HepG2 (cell line): ENCODE measurements at regions not wholly inside any gene's neighbourhood (a gene's known extent, or its start where the extent isn't known, plus 50 kb on each side); places are given as distances from the start of the nearest gene placed in this dataset.

Source experiments
- ATAC-seq: fragments of 200-7000 bp; cut with Tn5 transposase; 3 replicates; pipeline ENCODE4 v1.9.1; 2020; ENCODE audit warnings: mild to moderate bottlenecking, moderate library complexity
- BruUV-seq: library from RNA; stranded (reverse); fragments of 400-500 nt; replicated peaks from 2 replicates; lab custom pipeline; 2021; lab: Mats Ljungman, UMichigan
- CTCF ChIA-PET: fragments of 300-600 bp; formaldehyde crosslinking; extraction: SDS; loops from one replicate; lab custom pipeline; 2021; ENCODE audit warnings: low total read pairs, inconsistent platforms, low intra/inter-chr PET ratio; lab: Yijun Ruan, JAX
- POLR2A ChIA-PET: fragments of 350-600 bp; sonication (Branson Sonifier 250); formaldehyde crosslinking; loops from one replicate; lab custom pipeline; 2020; ENCODE audit warnings: antibody characterized with exemption, inconsistent platforms; lab: Yijun Ruan, JAX
- DNase-seq: peaks from one replicate; pipeline ENCODE4 v3.0.0-alpha.2; 2015; ENCODE audit warnings: low spot score
- FAIRE-seq: peaks from 3 replicates; lab custom pipeline; 2011; peaks lifted over from hg19 to GRCh38; lab: Jason Lieb, UNC
- H2AFZ ChIP-seq: one replicate; pipeline ENCODE4 v1.6.1; 2011; ENCODE audit warnings: low read length, inconsistent platforms
- H3K27ac ChIP-seq: fragments of 300-600 bp; 3 replicates; pipeline ENCODE4 v1.8.0; 2011; ENCODE audit warnings: mixed run types, mild to moderate bottlenecking, mixed read lengths, low read length, inconsistent platforms; ENCODE audit not compliant: insufficient read depth; ENCODE audit errors: extremely low read length
- H3K27me3 ChIP-seq, 2 experiments: fragments of 200-600 bp in 1 of 2; 2 replicates in 1 of 2; 3 replicates in 1 of 2; pipeline versions ENCODE4 v1.6.0 to v1.8.0; 2011; ENCODE audit warnings: low read length in 2 of 2, mild to moderate bottlenecking in 2 of 2, moderate library complexity in 2 of 2, inconsistent platforms in 1 of 2; ENCODE audit not compliant: insufficient read depth in 2 of 2, control insufficient read depth in 1 of 2
- H3K36me3 ChIP-seq, 2 experiments: fragments of 200-600 bp in 1 of 2; replicated peaks in 1 of 2; 2 replicates in 1 of 2; 3 replicates in 1 of 2; pipeline versions ENCODE4 v1.5.1 to v1.8.0; 2011; ENCODE audit warnings: low read length in 2 of 2, inconsistent platforms in 1 of 2; ENCODE audit not compliant: insufficient read depth in 2 of 2, control insufficient read depth in 1 of 2
- H3K4me1 ChIP-seq: 2 replicates; pipeline ENCODE4 v1.5.1; 2012; ENCODE audit warnings: low read length, inconsistent platforms; ENCODE audit not compliant: insufficient read depth
- H3K4me2 ChIP-seq: 2 replicates; pipeline ENCODE4 v1.6.0; 2011; ENCODE audit warnings: low read depth, low read length, inconsistent platforms
- H3K4me3 ChIP-seq, 3 experiments: fragments of 200-600 bp in 1 of 3; sonication (generic), shearing (Covaris generic) in 1 of 3; replicated peaks in 1 of 3; 2 replicates each; pipeline ENCODE4 v1.5.1; 2011 to 2016; ENCODE audit warnings: low read length in 3 of 3, inconsistent platforms in 2 of 3, low read depth in 2 of 3, mild to moderate bottlenecking in 2 of 3, control low read depth in 1 of 3, mixed read lengths in 1 of 3; ENCODE audit not compliant: insufficient read depth in 1 of 3
- H3K79me2 ChIP-seq: one replicate; pipeline ENCODE4 v1.6.1; 2011; ENCODE audit warnings: low read length, inconsistent platforms; ENCODE audit not compliant: insufficient read depth
- H3K9ac ChIP-seq: 2 replicates; pipeline ENCODE4 v1.6.0; 2011; ENCODE audit warnings: mild to moderate bottlenecking, low read depth, low read length, inconsistent platforms; ENCODE audit not compliant: insufficient read depth
- H3K9me3 ChIP-seq: 2 replicates; pipeline ENCODE4 v1.5.1; 2012; ENCODE audit warnings: mild to moderate bottlenecking, low read length
- H4K20me1 ChIP-seq: 2 replicates; pipeline ENCODE4 v1.6.0; 2011; ENCODE audit warnings: inconsistent platforms, mild to moderate bottlenecking, low read length, moderate library complexity; ENCODE audit not compliant: insufficient read depth
- BCL3 ChIP-seq: sonication (generic); formaldehyde crosslinking; IDR thresholded peaks from 2 replicates; pipeline ENCODE4 v1.5.1; 2020; ENCODE audit warnings: mild to moderate bottlenecking, missing genetic modification reagents, moderate library complexity
- CTCF ChIP-seq: sonication (generic); formaldehyde crosslinking; IDR thresholded peaks from 2 replicates; pipeline ENCODE4 v1.5.0; 2020; ENCODE audit warnings: mild to moderate bottlenecking, missing genetic modification reagents, moderate library complexity
- HDAC6 ChIP-seq: fragments of 200-600 bp; sonication (generic); IDR thresholded peaks from 2 replicates; pipeline ENCODE4 v1.7.0; 2017; ENCODE audit warnings: mild to moderate bottlenecking, antibody characterized with exemption, low read length, low read depth
- ZNF407 ChIP-seq: sonication (generic); formaldehyde crosslinking; IDR thresholded peaks from one replicate; pipeline ENCODE4 v1.5.1; 2020; ENCODE audit warnings: mild to moderate bottlenecking, missing genetic modification reagents; ENCODE audit errors: not compliant biosample characterization
- ZNF75D ChIP-seq: sonication (generic); formaldehyde crosslinking; IDR thresholded peaks from 2 replicates; pipeline ENCODE4 v1.8.1; 2023; ENCODE audit warnings: missing genetic modification reagents, mild to moderate bottlenecking, borderline replicate concordance
- in situ Hi-C: cut with HindIII; loops from 2 replicates; pipeline ENCODE4 v1.10.0; 2017; ENCODE audit warnings: low pct_unique_long_range_greater_than_20kb; ENCODE audit not compliant: extremely low pct_ligation_motif_present
- intact Hi-C: fragments of 100-400 bp; cut with micrococcal nuclease; formaldehyde crosslinking; loops from one replicate; pipeline ENCODE4 v1.10.0; 2022; ENCODE audit not compliant: unreplicated experiment

- no peak for TF ChIP-seq ZNF407
- no peak for TF ChIP-seq BCL3 (CRISPR knock-in tag)
- TF ChIP-seq HDAC6 = no peak
Measured at GRCh38 chr12:83827193-83827592, 1085.4 kb downstream of the SLC6A15 start (continued).

- ATAC-seq = peak; percentile 62
Measured at GRCh38 chr12:83826112-83826511, 1086.5 kb downstream of the SLC6A15 start.

More at GRCh38 chr12:83826112-83826511, 1086.5 kb downstream of the SLC6A15 start:
- intact Hi-C loops = loop anchor here (1.0 kb wide), 1 partner anchor 677 kb away; no protein-coding TSS in a partner anchor
- BruUV-seq = no TSS peak
- DNase-seq (no peak), FAIRE-seq (no peak)
- Histone ChIP-seq H3K79me2 (no peaks in the 10 kb centered on the region), H3K27me3 (no peaks in the 10 kb centered on the region), H3K4me1 (no peaks in the 10 kb centered on the region), H3K4me3 (no peak overlapping the region), H3K9me3 (peaks cover 20% of the 10 kb centered on the region), H3K27ac (no peak overlapping the region), H3K4me2 (no peak overlapping the region), H4K20me1 (no peaks in the 10 kb centered on the region), H3K36me3 (no peaks in the 10 kb centered on the region), H3K9ac (no peak overlapping the region), H2AFZ (no peak overlapping the region)
- in situ Hi-C loops = no loop called here
- ChIA-PET CTCF (no interaction called here), POLR2A (no interaction called here)
- TF ChIP-seq CTCF (CRISPR knock-in tag) (peak; percentile 38; the same call in 1 of the 2 replicates), ZNF75D (CRISPR knock-in tag) (no peak)
